ENCODE measurements at regions not wholly inside any gene's neighbourhood (a gene's known extent, or its start where the extent isn't known, plus 50 kb on each side); places are given as distances from the start of the nearest gene placed in this dataset.

DNA sequence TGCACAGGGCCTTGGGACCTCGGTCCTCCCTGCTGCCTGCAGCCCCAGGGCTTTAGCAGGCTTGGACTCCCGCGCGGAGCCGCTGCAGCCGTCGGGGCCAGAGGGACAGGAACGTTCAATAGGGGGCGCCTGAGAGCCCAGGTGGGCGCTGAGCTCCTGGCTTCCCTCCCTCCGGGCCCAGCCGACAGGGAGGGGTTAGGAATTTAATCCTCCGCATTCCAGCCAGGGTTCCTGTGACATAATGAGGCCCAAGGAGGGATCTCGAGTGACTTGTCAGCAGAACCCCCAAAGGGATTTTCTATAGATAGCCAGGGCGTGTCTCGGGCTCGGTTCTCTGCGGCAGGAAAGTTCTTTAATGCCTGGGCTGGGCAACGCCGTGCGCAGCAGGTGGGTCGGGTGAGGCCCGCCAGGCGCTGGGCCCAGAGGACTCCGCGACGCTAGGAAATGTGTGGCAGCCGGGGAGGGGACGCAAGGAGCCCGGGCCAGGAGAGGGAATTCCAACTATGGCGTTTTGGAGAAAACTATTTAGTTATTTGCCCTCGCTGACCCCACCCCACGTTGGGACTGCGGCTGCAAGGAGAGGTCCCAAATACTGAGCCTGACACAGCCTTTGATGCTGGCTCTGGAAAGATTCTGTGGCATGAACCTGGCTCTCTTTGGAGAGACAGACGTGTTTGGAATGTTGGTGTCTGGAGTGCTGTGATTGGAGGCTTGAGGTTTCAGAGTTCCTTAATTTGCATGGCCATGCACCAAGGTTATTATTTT is 285.2 kb upstream of the GATB start:
- H3K4me3 Mint-ChIP-seq = no peak overlapping the region
- peaks cover 19% of the 10 kb centered on the region for H3K9me3 Mint-ChIP-seq
- no peaks in the 10 kb centered on the region for H3K27me3 Mint-ChIP-seq
- peaks cover 5% of the 10 kb centered on the region for H3K4me1 Mint-ChIP-seq
- ChIA-PET POLR2A (no interaction called here), CTCF (interaction anchor here (0.9 kb wide), 1 partner anchor 351 kb away, joined by 3 read pairs; no protein-coding TSS in a partner anchor)
- no peak overlapping the region for H3K27ac Mint-ChIP-seq
- peaks cover 6% of the 10 kb centered on the region for H3K36me3 Mint-ChIP-seq (ENCODE audit: low read depth)
- DNase-seq = no peak

DNA sequence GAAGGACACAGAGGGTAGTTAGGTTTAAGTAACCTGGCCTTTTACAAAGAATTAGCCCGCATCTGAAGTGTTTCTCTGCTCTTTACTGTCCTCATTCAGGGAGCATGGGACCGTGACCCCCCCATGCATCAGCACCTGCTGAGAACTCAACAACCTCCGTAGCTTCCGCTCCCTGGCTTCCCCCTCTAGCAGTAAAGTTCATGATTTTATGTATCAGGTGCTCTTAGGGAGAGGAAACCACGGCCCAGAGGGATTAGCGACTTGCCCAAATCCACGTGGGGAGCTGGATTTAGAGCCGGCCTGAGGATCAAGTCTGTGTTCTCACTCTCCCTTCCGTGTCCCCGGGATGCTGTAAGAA is 284.6 kb upstream of the GATB start:
- H3K27me3 Mint-ChIP-seq = no peaks in the 10 kb centered on the region
- POLR2A ChIA-PET = no interaction called here
- CTCF ChIA-PET = interaction anchor here (0.6 to 0.9 kb wide), 2 partner anchors 351 to 362 kb away, joined by 3 to 4 read pairs; no protein-coding TSS in a partner anchor

DNA sequence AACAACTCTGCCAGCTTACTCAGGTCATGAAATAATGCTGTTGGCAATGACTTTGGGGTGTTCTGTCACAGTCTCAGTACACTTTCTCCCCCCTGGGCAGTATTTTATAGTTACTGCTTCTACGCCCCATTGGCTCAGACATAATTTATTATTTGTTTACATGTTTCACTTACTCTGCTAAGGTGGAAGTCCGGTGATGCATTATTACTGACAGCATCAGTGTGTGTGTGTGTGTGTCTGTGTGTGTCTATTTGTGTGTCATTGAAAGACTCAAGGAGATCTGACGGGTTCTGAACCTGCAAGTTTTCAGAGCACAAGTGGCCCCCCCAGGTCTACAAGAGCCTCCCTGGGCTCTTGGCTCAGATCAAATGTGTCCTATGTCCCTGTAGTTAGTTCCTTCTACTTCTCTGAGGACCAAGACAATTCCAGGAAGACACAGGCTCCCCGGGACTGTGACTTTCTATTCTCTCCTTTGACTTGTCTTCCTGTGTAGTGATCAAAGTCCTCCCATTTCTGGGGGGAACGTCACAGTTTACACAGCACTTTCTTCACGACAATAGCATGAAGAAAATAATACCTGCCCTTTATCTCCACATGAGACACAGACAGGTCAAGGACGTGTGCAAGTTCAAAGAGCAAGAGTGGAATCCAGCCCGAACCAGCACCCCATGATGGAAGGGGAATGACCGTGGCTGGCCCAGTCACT is 283.7 kb upstream of the GATB start:
- Mint-ChIP-seq H3K9me3 (peaks cover 12% of the 10 kb centered on the region), H3K27ac (no peak overlapping the region), H3K4me1 (peaks cover 3% of the 10 kb centered on the region), H3K36me3 (ENCODE audit: low read depth) (peaks cover 6% of the 10 kb centered on the region), H3K27me3 (no peaks in the 10 kb centered on the region), H3K4me3 (no peak overlapping the region)
- CTCF ChIA-PET = interaction anchor here (0.9 kb wide), 1 partner anchor 352 kb away, joined by 3 read pairs; no protein-coding TSS in a partner anchor
- POLR2A ChIA-PET = no interaction called here
- DNase-seq = no peak

More for the DNA sequence above, 284.6 kb upstream of the GATB start:
- peaks cover 3% of the 10 kb centered on the region for H3K4me1 Mint-ChIP-seq
- no peak overlapping the region for H3K27ac Mint-ChIP-seq
- H3K9me3 Mint-ChIP-seq = peaks cover 19% of the 10 kb centered on the region
- no peak overlapping the region for H3K4me3 Mint-ChIP-seq
- peaks cover 6% of the 10 kb centered on the region for H3K36me3 Mint-ChIP-seq (ENCODE audit: low read depth)
- DNase-seq = no peak

DNA sequence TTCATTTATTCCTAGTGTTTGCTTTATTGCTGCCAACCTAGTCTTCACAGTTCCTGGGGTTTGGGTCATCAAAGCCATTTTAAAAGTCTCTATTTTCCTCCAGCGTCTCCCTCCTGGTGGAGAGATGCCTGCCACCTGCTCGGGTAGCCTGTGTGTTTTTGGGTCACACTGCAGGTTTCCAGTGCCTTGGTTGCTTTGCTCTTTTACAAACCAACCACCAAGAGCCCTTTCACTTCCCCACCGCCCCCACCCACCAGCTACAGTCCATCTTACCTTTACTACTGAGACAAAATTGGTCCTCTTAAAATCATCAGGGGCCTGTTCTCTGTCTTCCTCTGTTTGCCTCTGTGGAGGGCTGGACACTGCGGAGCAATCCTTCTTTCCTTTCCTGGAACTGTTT is 280.5 kb upstream of the GATB start:
- Mint-ChIP-seq H3K4me3 (no peak overlapping the region), H3K4me1 (peaks cover 4% of the 10 kb centered on the region), H3K27me3 (no peaks in the 10 kb centered on the region), H3K36me3 (ENCODE audit: low read depth) (peaks cover 6% of the 10 kb centered on the region), H3K27ac (no peak overlapping the region), H3K9me3 (peaks cover 10% of the 10 kb centered on the region)
- ChIA-PET CTCF (no interaction called here), POLR2A (no interaction called here)
- no peak for DNase-seq

DNA sequence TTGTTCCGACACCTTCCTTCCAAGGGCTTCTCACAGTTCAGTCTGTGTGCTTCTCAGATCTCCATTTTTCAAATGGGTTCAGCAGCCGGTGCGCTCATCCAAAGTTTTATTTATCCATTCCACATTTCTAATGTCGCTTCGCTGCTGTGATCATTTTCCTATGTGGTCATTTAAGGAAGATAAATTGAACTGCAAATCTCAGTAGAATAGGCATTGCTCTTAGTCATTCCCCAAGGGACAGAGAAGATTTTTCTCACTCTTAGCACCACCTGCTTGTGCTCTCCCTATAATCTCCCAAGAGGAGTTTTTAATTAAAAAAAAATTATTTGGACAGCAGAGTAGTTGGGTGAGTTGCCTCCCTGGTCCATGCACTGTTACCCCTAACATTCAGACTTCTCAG is 278.9 kb upstream of the GATB start:
- no peak for DNase-seq
- Mint-ChIP-seq H3K27me3 (no peaks in the 10 kb centered on the region), H3K4me1 (peaks cover 7% of the 10 kb centered on the region), H3K27ac (no peak overlapping the region), H3K4me3 (no peak overlapping the region), H3K36me3 (ENCODE audit: low read depth) (peaks cover 6% of the 10 kb centered on the region), H3K9me3 (peaks cover 10% of the 10 kb centered on the region)
- ChIA-PET POLR2A (no interaction called here), CTCF (interaction anchor here (0.8 kb wide), 1 partner anchor 8 kb away, joined by 3 read pairs; no protein-coding TSS in a partner anchor)

DNA sequence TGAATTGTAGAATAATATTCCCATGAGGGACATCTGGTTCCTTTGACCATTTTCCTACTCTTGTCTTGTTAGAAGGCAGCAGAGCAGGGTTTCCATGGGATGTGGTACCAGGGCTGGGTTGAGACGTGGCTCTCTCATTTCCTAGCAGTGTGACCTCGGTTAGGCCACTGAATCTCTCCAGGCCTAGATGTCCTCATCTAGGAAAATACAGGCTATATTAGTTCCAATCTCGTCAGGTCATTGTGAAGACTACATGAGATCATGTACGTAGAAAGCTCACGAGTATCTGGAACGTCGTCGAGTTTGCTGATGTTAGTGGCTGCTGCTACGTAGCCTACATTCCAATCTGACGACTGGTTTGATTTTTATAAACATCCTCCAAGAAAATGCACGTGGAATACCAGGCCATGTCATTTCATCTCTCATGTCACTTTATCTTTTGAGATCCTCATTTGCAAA is 278.2 kb upstream of the GATB start:
- Mint-ChIP-seq H3K4me1 (peaks cover 4% of the 10 kb centered on the region), H3K4me3 (no peak overlapping the region), H3K9me3 (peaks cover 10% of the 10 kb centered on the region), H3K27ac (no peak overlapping the region), H3K27me3 (no peaks in the 10 kb centered on the region), H3K36me3 (ENCODE audit: low read depth) (peaks cover 6% of the 10 kb centered on the region)
- CTCF ChIA-PET = interaction anchor here (1.3 kb wide), 1 partner anchor 9 kb away, joined by 3 read pairs; no protein-coding TSS in a partner anchor
- no peak for DNase-seq
- POLR2A ChIA-PET = no interaction called here

DNA sequence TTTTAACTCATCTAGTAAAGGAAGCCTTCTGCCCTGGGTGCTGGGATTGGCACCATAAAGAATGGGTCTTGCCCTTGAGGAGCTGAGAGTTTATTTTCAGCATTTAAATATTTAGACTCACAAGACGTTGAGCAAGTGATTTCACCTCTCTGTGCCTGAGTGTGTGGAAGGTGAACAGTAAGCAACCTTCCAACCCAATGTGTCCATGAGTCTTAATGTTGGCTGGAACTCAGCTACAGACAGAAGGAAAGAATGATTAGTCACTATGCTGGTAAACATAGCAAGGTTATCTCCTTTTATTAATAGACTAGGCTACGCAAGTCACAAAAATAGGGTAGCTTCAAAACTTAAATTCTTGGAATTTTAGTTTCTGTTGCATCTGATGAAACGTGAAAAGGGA is 277.4 kb upstream of the GATB start:
- no peak overlapping the region for H3K27ac Mint-ChIP-seq
- no peak for DNase-seq
- peaks cover 4% of the 10 kb centered on the region for H3K4me1 Mint-ChIP-seq
- peaks cover 3% of the 10 kb centered on the region for H3K36me3 Mint-ChIP-seq (ENCODE audit: low read depth)
- no peak overlapping the region for H3K4me3 Mint-ChIP-seq
- no peaks in the 10 kb centered on the region for H3K27me3 Mint-ChIP-seq
- peaks cover 5% of the 10 kb centered on the region for H3K9me3 Mint-ChIP-seq
- CTCF ChIA-PET = interaction anchor here (1.3 kb wide), 1 partner anchor 9 kb away, joined by 3 read pairs; no protein-coding TSS in a partner anchor
- POLR2A ChIA-PET = no interaction called here

DNA sequence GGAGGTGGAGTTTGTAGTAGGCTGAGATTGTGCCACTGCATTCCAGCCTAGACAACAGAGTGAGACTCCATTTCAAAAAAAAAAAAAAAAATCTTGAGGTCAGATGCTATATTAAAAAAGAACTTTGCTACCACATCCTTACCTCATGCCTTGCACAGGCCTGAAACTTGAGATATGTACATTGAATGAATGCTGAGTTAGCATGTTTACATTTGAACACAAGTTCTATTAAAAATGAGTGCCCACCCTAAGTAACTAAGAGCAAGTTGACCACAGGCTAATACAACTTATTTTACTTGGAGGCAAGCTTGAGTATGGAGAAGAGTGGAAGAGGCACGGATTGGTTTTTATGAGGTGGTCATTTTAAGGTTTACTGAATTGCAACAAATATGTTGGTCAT is 276.6 kb upstream of the GATB start:
- peaks cover 4% of the 10 kb centered on the region for H3K4me1 Mint-ChIP-seq
- DNase-seq = no peak
- ChIA-PET CTCF (no interaction called here), POLR2A (no interaction called here)
- H3K4me3 Mint-ChIP-seq = no peak overlapping the region
- H3K36me3 Mint-ChIP-seq (ENCODE audit: low read depth) = no peaks in the 10 kb centered on the region
- no peaks in the 10 kb centered on the region for H3K9me3 Mint-ChIP-seq
- H3K27me3 Mint-ChIP-seq = no peaks in the 10 kb centered on the region
- H3K27ac Mint-ChIP-seq = no peak overlapping the region

DNA sequence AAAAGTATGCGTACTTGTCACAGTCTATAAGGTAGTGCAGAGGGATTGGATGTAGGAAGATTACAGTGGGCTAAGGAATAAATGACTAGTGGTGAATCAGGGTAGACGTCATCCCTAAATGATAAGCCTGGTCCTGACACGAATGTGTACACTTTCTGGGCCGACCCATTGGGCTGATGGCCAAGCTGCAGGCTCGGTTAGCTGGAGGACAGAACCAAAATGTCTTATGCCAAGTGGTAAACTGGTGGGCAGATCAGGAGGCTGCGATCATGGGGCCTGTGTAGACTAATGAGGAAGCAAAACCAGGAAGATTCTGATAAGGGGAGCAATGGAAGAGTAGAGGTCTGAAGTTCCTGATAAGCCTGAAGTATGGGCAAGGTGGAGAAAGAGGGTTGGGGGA is 272.8 kb upstream of the GATB start:
- ChIA-PET CTCF (interaction anchor here (1.2 to 2.6 kb wide), 2 partner anchors 11 to 13 kb away, joined by 3 to 6 read pairs; no protein-coding TSS in a partner anchor), POLR2A (no interaction called here)
- Mint-ChIP-seq H3K27me3 (no peaks in the 10 kb centered on the region), H3K36me3 (ENCODE audit: low read depth) (no peaks in the 10 kb centered on the region), H3K27ac (no peak overlapping the region), H3K4me1 (peaks cover 4% of the 10 kb centered on the region), H3K4me3 (no peak overlapping the region), H3K9me3 (peaks cover 3% of the 10 kb centered on the region)
- DNase-seq = no peak

DNA sequence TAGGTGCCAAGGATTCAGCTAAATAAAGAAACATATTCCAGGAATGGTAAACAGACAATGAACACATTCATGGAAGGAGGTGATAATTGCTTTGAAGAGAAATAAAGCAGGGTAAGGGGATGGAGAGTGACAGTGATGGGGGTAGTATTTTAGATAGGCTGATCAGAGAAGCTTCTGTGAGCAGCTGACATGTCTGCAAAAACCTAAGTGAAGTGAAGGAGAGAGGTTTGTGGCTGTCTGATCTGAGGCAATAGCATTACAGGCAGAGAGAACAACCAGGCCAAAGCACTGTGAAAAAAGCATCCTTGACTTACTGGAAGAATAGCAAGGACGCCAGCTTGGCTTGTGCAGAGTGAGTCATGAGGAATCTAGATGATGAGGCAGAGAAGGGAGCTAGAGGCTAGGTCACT is 271.9 kb upstream of the GATB start:
- Mint-ChIP-seq H3K36me3 (ENCODE audit: low read depth) (peaks cover 3% of the 10 kb centered on the region), H3K4me3 (no peak overlapping the region), H3K27ac (no peak overlapping the region), H3K9me3 (peaks cover 3% of the 10 kb centered on the region), H3K27me3 (no peaks in the 10 kb centered on the region), H3K4me1 (peaks cover 4% of the 10 kb centered on the region)
- DNase-seq = no peak
- ChIA-PET CTCF (interaction anchor here (2.6 kb wide), 1 partner anchor 12 kb away, joined by 6 read pairs; no protein-coding TSS in a partner anchor), POLR2A (no interaction called here)

DNA sequence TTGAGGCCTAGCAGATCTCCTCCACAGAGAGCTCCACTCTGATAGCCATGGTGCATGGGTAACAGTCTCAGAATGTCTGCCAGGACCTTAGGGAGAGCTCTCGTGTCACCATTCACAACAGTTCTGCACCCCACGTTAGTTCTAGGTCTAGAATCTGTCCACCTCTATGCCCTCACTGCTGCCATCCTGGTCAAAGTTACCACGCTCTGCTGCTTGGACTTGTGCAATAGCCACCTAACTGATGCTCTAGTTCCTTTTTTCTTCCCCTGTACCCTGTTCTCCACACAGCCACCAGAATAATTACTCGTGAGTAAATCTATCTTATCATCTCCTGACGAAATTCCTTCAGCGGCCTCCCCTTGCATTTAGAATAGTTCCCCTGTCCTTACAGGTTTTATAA is 268.8 kb upstream of the GATB start:
- ChIA-PET CTCF (interaction anchor here (0.6 to 1.0 kb wide), 2 partner anchors 20 to 609 kb away, joined by 3 read pairs; no protein-coding TSS in a partner anchor), POLR2A (no interaction called here)
- DNase-seq = no peak
- Mint-ChIP-seq H3K27ac (no peak overlapping the region), H3K4me1 (no peaks in the 10 kb centered on the region), H3K4me3 (no peak overlapping the region), H3K36me3 (ENCODE audit: low read depth) (peaks cover 3% of the 10 kb centered on the region), H3K9me3 (peaks cover 5% of the 10 kb centered on the region), H3K27me3 (peaks cover 3% of the 10 kb centered on the region)

DNA sequence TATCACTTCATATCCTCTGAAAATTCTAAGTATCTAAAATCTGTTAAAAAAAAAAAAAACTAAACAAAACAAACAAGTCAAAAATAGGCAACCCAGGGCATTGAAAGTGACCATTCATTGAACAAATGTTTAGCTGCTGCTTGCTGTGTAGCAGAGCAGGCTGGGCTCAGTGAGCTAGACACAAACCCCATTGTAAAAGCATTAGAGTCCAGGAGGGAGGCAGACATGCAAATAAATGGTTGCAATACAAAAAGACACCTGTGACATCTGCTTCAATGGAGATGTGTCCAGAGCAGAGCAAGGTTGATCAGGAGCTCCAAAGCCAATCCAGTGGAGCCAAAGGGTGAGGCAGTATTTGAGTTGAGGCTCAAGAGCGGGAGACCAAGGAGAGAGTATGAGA is 267.3 kb upstream of the GATB start:
- no peaks in the 10 kb centered on the region for H3K4me1 Mint-ChIP-seq
- no peak overlapping the region for H3K27ac Mint-ChIP-seq
- POLR2A ChIA-PET = no interaction called here
- peaks cover 5% of the 10 kb centered on the region for H3K9me3 Mint-ChIP-seq
- CTCF ChIA-PET = interaction anchor here (0.6 kb wide), 1 partner anchor 1028 kb away, joined by 3 read pairs; no protein-coding TSS in a partner anchor
- no peak overlapping the region for H3K4me3 Mint-ChIP-seq
- no peak for DNase-seq
- H3K27me3 Mint-ChIP-seq = peaks cover 3% of the 10 kb centered on the region
- H3K36me3 Mint-ChIP-seq (ENCODE audit: low read depth) = peaks cover 3% of the 10 kb centered on the region

DNA sequence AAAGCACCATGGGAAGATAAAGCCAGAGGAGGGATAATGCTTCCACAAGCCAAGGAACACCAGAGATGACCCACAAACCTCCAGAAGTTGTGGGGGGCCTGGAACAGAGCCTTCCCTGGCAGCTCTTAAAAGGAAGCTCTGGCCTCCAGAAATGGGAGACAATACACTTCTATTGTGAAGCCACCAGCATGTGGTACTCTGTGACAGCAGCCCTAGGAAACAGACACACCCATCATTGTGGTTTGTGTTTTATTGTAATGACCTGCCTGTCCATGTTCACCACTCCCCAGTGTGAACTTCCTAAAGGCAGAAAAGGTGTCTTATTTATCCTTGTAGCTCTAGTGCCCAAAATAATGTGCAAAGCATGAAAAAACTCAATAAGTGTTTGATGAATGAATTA is 264.1 kb upstream of the GATB start:
- H3K27ac Mint-ChIP-seq = no peak overlapping the region
- peaks cover 5% of the 10 kb centered on the region for H3K9me3 Mint-ChIP-seq
- CTCF ChIA-PET = no interaction called here
- no peaks in the 10 kb centered on the region for H3K4me1 Mint-ChIP-seq
- peaks cover 3% of the 10 kb centered on the region for H3K27me3 Mint-ChIP-seq
- H3K36me3 Mint-ChIP-seq (ENCODE audit: low read depth) = peaks cover 3% of the 10 kb centered on the region
- H3K4me3 Mint-ChIP-seq = no peak overlapping the region
- DNase-seq = peak; percentile 24
- POLR2A ChIA-PET = no interaction called here
